ENCODE measurements at regions not wholly inside any gene's neighbourhood (a gene's known extent, or its start where the extent isn't known, plus 50 kb on each side); places are given as distances from the start of the nearest gene placed in this dataset.

GRCh38 chrX:94908171-94908570 lies 1234.2 kb downstream of the FAM133A start:
- H3F3A ChIP-seq (replicated peaks; ENCODE audit: low read depth) = no peaks in the 10 kb centered on the region
- Mint-ChIP-seq H3K4me3 (no peak overlapping the region), H3K4me1 (no peaks in the 10 kb centered on the region), H3K9me3 (no peaks in the 10 kb centered on the region), H3K27me3 (ENCODE audit: insufficient read depth, low read depth, poor library complexity) (no peaks in the 10 kb centered on the region), H3K27ac (no peak overlapping the region), H3K36me3 (ENCODE audit: low read depth) (no peaks in the 10 kb centered on the region)
- no peaks in the 10 kb centered on the region for H3K9me2 ChIP-seq (ENCODE audit: insufficient read depth)
- H3K27me3 ChIP-seq (ENCODE audit: insufficient read depth) = no peaks in the 10 kb centered on the region
- H3K36me3 ChIP-seq (ENCODE audit: insufficient read depth) = no peaks in the 10 kb centered on the region
- H2AFZ ChIP-seq = no peak overlapping the region
- no peak overlapping the region for H3K27ac ChIP-seq (ENCODE audit: low read depth)
- H4K20me1 ChIP-seq (replicated peaks; ENCODE audit: insufficient read depth) = no peaks in the 10 kb centered on the region
- no peak for TF ChIP-seq POLR2AphosphoS5 (IDR thresholded peaks at IDR 0.05; ENCODE audit: low read depth)
- TF ChIP-seq JUNB (IDR thresholded peaks at IDR 0.05; ENCODE audit: unreplicated experiment) = no peak
- no peak for TF ChIP-seq ETS1 (IDR thresholded peaks at IDR 0.05)
- no peak for TF ChIP-seq REST (IDR thresholded peaks at IDR 0.05; ENCODE audit: unreplicated experiment)
- TF ChIP-seq CTCF (conservative IDR thresholded peaks at IDR 0.05; ENCODE audit: low read depth in 2 of 2) = no peak
- TF ChIP-seq EZH2phosphoT487 (IDR thresholded peaks at IDR 0.05; ENCODE audit: unreplicated experiment) = no peak
- ATAC-seq = no peak
- H3K4me3 ChIP-seq = no peak overlapping the region
- no peak for DNase-seq (ENCODE audit: low spot score)
- H3K79me2 ChIP-seq (replicated peaks; ENCODE audit: insufficient read depth) = no peaks in the 10 kb centered on the region
- no peak overlapping the region for H3K4me2 ChIP-seq
- no peaks in the 10 kb centered on the region for H3K4me1 ChIP-seq (ENCODE audit: insufficient read depth)

- Mint-ChIP-seq H3K4me3 (no peak overlapping the region), H3K27me3 (ENCODE audit: insufficient read depth, low read depth, poor library complexity) (no peaks in the 10 kb centered on the region), H3K9me3 (no peaks in the 10 kb centered on the region), H3K27ac (no peak overlapping the region), H3K4me1 (no peaks in the 10 kb centered on the region), H3K36me3 (ENCODE audit: low read depth) (no peaks in the 10 kb centered on the region)
- Histone ChIP-seq H3K79me2 (replicated peaks; ENCODE audit: insufficient read depth) (no peaks in the 10 kb centered on the region), H3K27ac (ENCODE audit: low read depth) (no peak overlapping the region), H3K36me3 (ENCODE audit: insufficient read depth) (no peaks in the 10 kb centered on the region), H3K9me2 (ENCODE audit: insufficient read depth) (no peaks in the 10 kb centered on the region), H3F3A (replicated peaks; ENCODE audit: low read depth) (no peaks in the 10 kb centered on the region), H2AFZ (no peak overlapping the region), H3K4me2 (no peak overlapping the region), H3K27me3 (ENCODE audit: insufficient read depth) (no peaks in the 10 kb centered on the region), H4K20me1 (replicated peaks; ENCODE audit: insufficient read depth) (no peaks in the 10 kb centered on the region), H3K4me1 (ENCODE audit: insufficient read depth) (no peaks in the 10 kb centered on the region), H3K4me3 (no peak overlapping the region)
- DNase-seq (ENCODE audit: low spot score) (no peak), ATAC-seq (no peak)
- TF ChIP-seq NANOG (IDR thresholded peaks at IDR 0.05; ENCODE audit: borderline replicate concordance) = no peak
- TF ChIP-seq REST (IDR thresholded peaks at IDR 0.05; ENCODE audit: unreplicated experiment) = no peak
- no peak for TF ChIP-seq CTCF (conservative IDR thresholded peaks at IDR 0.05; ENCODE audit: low read depth in 2 of 2)
- TF ChIP-seq CREB1 (CRISPR knock-in tag; IDR thresholded peaks at IDR 0.05; ENCODE audit: low read depth) = no peak
These were observed 1234.6 kb downstream of the FAM133A start for GRCh38 chrX:94908648-94909047.

Measured in GM23338 (cell line).